GM21619 (cell line): ENCODE measurements at regions not wholly inside any gene's neighbourhood (a gene's known extent, or its start where the extent isn't known, plus 50 kb on each side); places are given as distances from the start of the nearest gene placed in this dataset.

Experiments
- ATAC-seq: cut with Tn5 transposase; IDR thresholded peaks from one replicate; pipeline ENCODE4 v1.9.1; 2021; ENCODE audit not compliant: unreplicated experiment

GRCh38 chr4:44070843-44071242 lies 377.8 kb downstream of the KCTD8 start:
- no peak for ATAC-seq

- ATAC-seq, result no peak
Measured at GRCh38 chr4:44071959-44072955, 376.4 kb downstream of the KCTD8 start.

GRCh38 chr4:44086753-44087152 lies 361.9 kb downstream of the KCTD8 start:
- no peak for ATAC-seq

- ATAC-seq, result no peak
Measured at GRCh38 chr4:44093390-44093789, 355.2 kb downstream of the KCTD8 start.

GRCh38 chr4:44098973-44099372 lies 349.6 kb downstream of the KCTD8 start:
- ATAC-seq, result no peak

- ATAC-seq, result no peak
Measured at GRCh38 chr4:44100456-44100855, 348.2 kb downstream of the KCTD8 start.

- ATAC-seq, result no peak
Measured at GRCh38 chr4:44118971-44119680, 329.5 kb downstream of the KCTD8 start.

- no peak for ATAC-seq
Measured at GRCh38 chr4:44120646-44121045, 328.0 kb downstream of the KCTD8 start.

GRCh38 chr4:44121210-44121609 lies 327.4 kb downstream of the KCTD8 start:
- ATAC-seq, result no peak
